ENCODE measurements at regions not wholly inside any gene's neighbourhood (a gene's known extent, or its start where the extent isn't known, plus 50 kb on each side); places are given as distances from the start of the nearest gene placed in this dataset.

- H3K4me3 ChIP-seq (ENCODE audit: low read depth in 2 of 2, low read length in 2 of 2), result no peak overlapping the region
- DNase-seq (ENCODE audit: low read depth, low spot score) (no peak), ATAC-seq (no peak)
- in situ Hi-C loops (cut with HindIII; ENCODE audit: low pct_unique_long_range_greater_than_20kb, low sequenced_read_pairs) (no loop called here), intact Hi-C loops (cut with micrococcal nuclease; ENCODE audit: unreplicated experiment) (no loop called here)
- H3K9me3 ChIP-seq (ENCODE audit: control insufficient read depth, insufficient read depth, low read depth, low read length), result no peaks in the 10 kb centered on the region
- ChIA-PET CTCF (no interaction called here), POLR2A (no interaction called here)
- TF ChIP-seq TCF7L2 (IDR thresholded peaks at IDR 0.05; ENCODE audit: low read depth, low read length), result no peak
- TF ChIP-seq SIN3A (IDR thresholded peaks at IDR 0.05; ENCODE audit: borderline replicate concordance, insufficient read depth, low read depth, low read length), result no peak
- no peak for TF ChIP-seq POLR2AphosphoS5 (IDR thresholded peaks at IDR 0.05; ENCODE audit: low read depth, low read length)
- TF ChIP-seq, protein P1, sequence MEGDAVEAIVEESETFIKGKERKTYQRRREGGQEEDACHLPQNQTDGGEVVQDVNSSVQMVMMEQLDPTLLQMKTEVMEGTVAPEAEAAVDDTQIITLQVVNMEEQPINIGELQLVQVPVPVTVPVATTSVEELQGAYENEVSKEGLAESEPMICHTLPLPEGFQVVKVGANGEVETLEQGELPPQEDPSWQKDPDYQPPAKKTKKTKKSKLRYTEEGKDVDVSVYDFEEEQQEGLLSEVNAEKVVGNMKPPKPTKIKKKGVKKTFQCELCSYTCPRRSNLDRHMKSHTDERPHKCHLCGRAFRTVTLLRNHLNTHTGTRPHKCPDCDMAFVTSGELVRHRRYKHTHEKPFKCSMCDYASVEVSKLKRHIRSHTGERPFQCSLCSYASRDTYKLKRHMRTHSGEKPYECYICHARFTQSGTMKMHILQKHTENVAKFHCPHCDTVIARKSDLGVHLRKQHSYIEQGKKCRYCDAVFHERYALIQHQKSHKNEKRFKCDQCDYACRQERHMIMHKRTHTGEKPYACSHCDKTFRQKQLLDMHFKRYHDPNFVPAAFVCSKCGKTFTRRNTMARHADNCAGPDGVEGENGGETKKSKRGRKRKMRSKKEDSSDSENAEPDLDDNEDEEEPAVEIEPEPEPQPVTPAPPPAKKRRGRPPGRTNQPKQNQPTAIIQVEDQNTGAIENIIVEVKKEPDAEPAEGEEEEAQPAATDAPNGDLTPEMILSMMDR (IDR thresholded peaks at IDR 0.05), result no peak
- TF ChIP-seq, protein P2, sequence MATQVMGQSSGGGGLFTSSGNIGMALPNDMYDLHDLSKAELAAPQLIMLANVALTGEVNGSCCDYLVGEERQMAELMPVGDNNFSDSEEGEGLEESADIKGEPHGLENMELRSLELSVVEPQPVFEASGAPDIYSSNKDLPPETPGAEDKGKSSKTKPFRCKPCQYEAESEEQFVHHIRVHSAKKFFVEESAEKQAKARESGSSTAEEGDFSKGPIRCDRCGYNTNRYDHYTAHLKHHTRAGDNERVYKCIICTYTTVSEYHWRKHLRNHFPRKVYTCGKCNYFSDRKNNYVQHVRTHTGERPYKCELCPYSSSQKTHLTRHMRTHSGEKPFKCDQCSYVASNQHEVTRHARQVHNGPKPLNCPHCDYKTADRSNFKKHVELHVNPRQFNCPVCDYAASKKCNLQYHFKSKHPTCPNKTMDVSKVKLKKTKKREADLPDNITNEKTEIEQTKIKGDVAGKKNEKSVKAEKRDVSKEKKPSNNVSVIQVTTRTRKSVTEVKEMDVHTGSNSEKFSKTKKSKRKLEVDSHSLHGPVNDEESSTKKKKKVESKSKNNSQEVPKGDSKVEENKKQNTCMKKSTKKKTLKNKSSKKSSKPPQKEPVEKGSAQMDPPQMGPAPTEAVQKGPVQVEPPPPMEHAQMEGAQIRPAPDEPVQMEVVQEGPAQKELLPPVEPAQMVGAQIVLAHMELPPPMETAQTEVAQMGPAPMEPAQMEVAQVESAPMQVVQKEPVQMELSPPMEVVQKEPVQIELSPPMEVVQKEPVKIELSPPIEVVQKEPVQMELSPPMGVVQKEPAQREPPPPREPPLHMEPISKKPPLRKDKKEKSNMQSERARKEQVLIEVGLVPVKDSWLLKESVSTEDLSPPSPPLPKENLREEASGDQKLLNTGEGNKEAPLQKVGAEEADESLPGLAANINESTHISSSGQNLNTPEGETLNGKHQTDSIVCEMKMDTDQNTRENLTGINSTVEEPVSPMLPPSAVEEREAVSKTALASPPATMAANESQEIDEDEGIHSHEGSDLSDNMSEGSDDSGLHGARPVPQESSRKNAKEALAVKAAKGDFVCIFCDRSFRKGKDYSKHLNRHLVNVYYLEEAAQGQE (IDR thresholded peaks at IDR 0.05; ENCODE audit: insufficient read depth in 1 of 2, low read depth in 2 of 2, low read length in 1 of 2), result no peak
- peaks cover 19% of the 10 kb centered on the region for H3K4me1 ChIP-seq (ENCODE audit: control insufficient read depth, insufficient read depth, low read length)
- no peaks in the 10 kb centered on the region for H3K27me3 ChIP-seq (ENCODE audit: control insufficient read depth, insufficient read depth, low read length)
- H3K36me3 ChIP-seq (ENCODE audit: control insufficient read depth, insufficient read depth, low read length), result no peaks in the 10 kb centered on the region
- H3K27ac ChIP-seq (ENCODE audit: low read length), result no peak overlapping the region; the same call in 1 of the 2 replicates
- no TSS peak for BruUV-seq (replicated peaks)
These were observed 348.1 kb downstream of the CDC5L start for GRCh38 chr6:44735630-44735963.

GRCh38 chr6:44737341-44737740, 349.8 kb downstream of the CDC5L start:
- H3K4me1 ChIP-seq (ENCODE audit: control insufficient read depth, insufficient read depth, low read length), result peaks cover 3% of the 10 kb centered on the region
- intact Hi-C loops (cut with micrococcal nuclease; ENCODE audit: unreplicated experiment), result no loop called here
- no TSS peak for BruUV-seq (replicated peaks)

More at GRCh38 chr6:44737341-44737740, 349.8 kb downstream of the CDC5L start:
- DNase-seq (ENCODE audit: low read depth, low spot score) (no peak), ATAC-seq (no peak)
- H3K27ac ChIP-seq (ENCODE audit: low read length), result no peak overlapping the region
- no peaks in the 10 kb centered on the region for H3K27me3 ChIP-seq (ENCODE audit: control insufficient read depth, insufficient read depth, low read length)
- in situ Hi-C loops (cut with HindIII; ENCODE audit: low pct_unique_long_range_greater_than_20kb, low sequenced_read_pairs), result no loop called here
- TF ChIP-seq SIN3A (IDR thresholded peaks at IDR 0.05; ENCODE audit: borderline replicate concordance, insufficient read depth, low read depth, low read length) (no peak), TCF7L2 (IDR thresholded peaks at IDR 0.05; ENCODE audit: low read depth, low read length) (no peak), POLR2AphosphoS5 (IDR thresholded peaks at IDR 0.05; ENCODE audit: low read depth, low read length) (no peak)
- TF ChIP-seq, protein P1 (IDR thresholded peaks at IDR 0.05), result no peak
- TF ChIP-seq, protein P2 (IDR thresholded peaks at IDR 0.05; ENCODE audit: insufficient read depth in 1 of 2, low read depth in 2 of 2, low read length in 1 of 2), result no peak
- ChIA-PET CTCF (no interaction called here), POLR2A (no interaction called here)
- no peak overlapping the region for H3K4me3 ChIP-seq (ENCODE audit: low read depth in 2 of 2, low read length in 2 of 2)
- no peaks in the 10 kb centered on the region for H3K9me3 ChIP-seq (ENCODE audit: control insufficient read depth, insufficient read depth, low read depth, low read length)
- H3K36me3 ChIP-seq (ENCODE audit: control insufficient read depth, insufficient read depth, low read length), result no peaks in the 10 kb centered on the region
